H1 (cell line): ENCODE measurements at regions not wholly inside any gene's neighbourhood (a gene's known extent, or its start where the extent isn't known, plus 50 kb on each side); places are given as distances from the start of the nearest gene placed in this dataset.

ENCODE experiments used
- ZNF274 ChIP-seq: IDR thresholded peaks from 2 replicates; pipeline ENCODE4 v1.7.0; 2012; ENCODE audit warnings: low read length, borderline replicate concordance; ENCODE audit errors: extremely low read depth
- TF ChIP-seq, protein P1 (sequence below): IDR thresholded peaks from 2 replicates; pipeline ENCODE4 v1.6.1; 2012; ENCODE audit warnings: inconsistent platforms

DNA sequence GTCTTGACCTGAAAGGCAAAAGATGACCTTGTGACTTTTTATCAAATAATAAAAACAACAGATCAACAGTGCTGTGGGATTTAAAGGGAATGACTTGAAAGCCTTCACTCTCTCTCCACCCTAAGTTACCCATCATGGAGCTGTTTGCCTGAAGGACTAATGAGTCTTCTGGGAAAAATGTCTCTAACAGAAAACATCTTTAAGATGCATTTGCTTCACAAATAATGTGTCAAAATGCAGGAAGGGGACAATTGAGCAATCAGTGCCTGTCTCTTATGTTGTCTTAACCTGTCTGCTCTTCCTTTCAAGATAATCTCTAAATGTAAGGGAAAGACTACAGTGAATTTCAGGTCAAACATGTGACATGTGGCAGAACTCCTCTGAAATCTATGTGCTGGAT, 766.6 kb downstream of the PDHA2 start:
- TF ChIP-seq ZNF274, result no peak
- TF ChIP-seq, protein P1, sequence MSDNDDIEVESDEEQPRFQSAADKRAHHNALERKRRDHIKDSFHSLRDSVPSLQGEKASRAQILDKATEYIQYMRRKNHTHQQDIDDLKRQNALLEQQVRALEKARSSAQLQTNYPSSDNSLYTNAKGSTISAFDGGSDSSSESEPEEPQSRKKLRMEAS, result no peak
